PC-9 (cell line): ENCODE measurements at regions not wholly inside any gene's neighbourhood (a gene's known extent, or its start where the extent isn't known, plus 50 kb on each side); places are given as distances from the start of the nearest gene placed in this dataset.
"Not testable (repeated sequence)": the region's sequence is repeated elsewhere in the genome, so short reads cannot be mapped to it uniquely, and the experiment has no call there.

ENCODE experiments used
- BruUV-seq: library from RNA; stranded (reverse); fragments of 400-500 nt; replicated peaks from 2 replicates; lab custom pipeline; 2021; lab: Mats Ljungman, UMichigan
- CTCF ChIA-PET: fragments of 300-600 bp; sonication (Branson Sonifier 250); formaldehyde crosslinking; loops from one replicate; lab custom pipeline; 2022; ENCODE audit warnings: antibody characterized with exemption; lab: Charles Lee
- POLR2A ChIA-PET: fragments of 300-600 bp; sonication (Branson Sonifier 250); formaldehyde crosslinking; loops from one replicate; lab custom pipeline; 2022; ENCODE audit warnings: antibody characterized with exemption; ENCODE audit not compliant: unreplicated experiment; lab: Charles Lee
- DNase-seq, 2 experiments: peaks; one replicate each; pipeline versions ENCODE4 v3.0.0 to v3.0.0-alpha.2; 2015 to 2022; ENCODE audit warnings: mixed read lengths in 1 of 2
- H2AFZ ChIP-seq: fragments of 200-600 bp; sonication (generic); 2 replicates; pipeline ENCODE4 v1.8.1; 2017; ENCODE audit warnings: antibody characterized with exemption
- H3F3A ChIP-seq: fragments of 200-600 bp; sonication (generic); 2 replicates; pipeline ENCODE4 v1.8.1; 2017; ENCODE audit warnings: antibody characterized with exemption, mild to moderate bottlenecking, low read depth; ENCODE audit not compliant: insufficient read depth
- H3K27ac ChIP-seq: fragments of 200-600 bp; sonication (generic); 2 replicates; pipeline ENCODE4 v1.6.1; 2016; ENCODE audit warnings: mixed run types
- H3K27me3 ChIP-seq: fragments of 200-600 bp; sonication (generic); 2 replicates; pipeline ENCODE4 v1.6.1; 2016; ENCODE audit warnings: low read depth, mixed run types; ENCODE audit not compliant: insufficient read depth
- H3K36me3 ChIP-seq: fragments of 200-600 bp; sonication (generic); 2 replicates; pipeline ENCODE4 v1.6.1; 2016; ENCODE audit warnings: low read depth, mixed run types
- H3K4me1 ChIP-seq: fragments of 200-600 bp; sonication (generic); replicated peaks from 2 replicates; pipeline ENCODE4 v1.6.1; 2016; ENCODE audit warnings: mixed run types; ENCODE audit not compliant: insufficient read depth
- H3K4me2 ChIP-seq: fragments of 200-600 bp; sonication (generic); 2 replicates; pipeline ENCODE4 v1.6.1; 2017; ENCODE audit warnings: mixed run types
- H3K4me3 ChIP-seq: fragments of 200-600 bp; sonication (generic); 2 replicates; pipeline ENCODE4 v1.6.1; 2016; ENCODE audit warnings: mixed run types
- H3K79me2 ChIP-seq: fragments of 200-600 bp; sonication (generic); 2 replicates; pipeline ENCODE4 v1.6.1; 2017; ENCODE audit warnings: low read depth, mixed run types
- H3K9me2 ChIP-seq: fragments of 200-600 bp; sonication (generic); 2 replicates; pipeline ENCODE4 v1.8.1; 2017; ENCODE audit warnings: mild to moderate bottlenecking; ENCODE audit not compliant: insufficient read depth
- H3K9me3 ChIP-seq: fragments of 200-600 bp; sonication (generic); 2 replicates; pipeline ENCODE4 v1.8.1; 2016; ENCODE audit warnings: low read depth; ENCODE audit not compliant: insufficient read depth
- H4K20me1 ChIP-seq: fragments of 200-600 bp; sonication (generic); 2 replicates; pipeline ENCODE4 v1.8.1; 2017; ENCODE audit not compliant: insufficient read depth
- intact Hi-C: fragments of 100-400 bp; cut with micrococcal nuclease; formaldehyde crosslinking; loops from one replicate; pipeline ENCODE4 v1.10.0; 2022; ENCODE audit not compliant: unreplicated experiment

DNA sequence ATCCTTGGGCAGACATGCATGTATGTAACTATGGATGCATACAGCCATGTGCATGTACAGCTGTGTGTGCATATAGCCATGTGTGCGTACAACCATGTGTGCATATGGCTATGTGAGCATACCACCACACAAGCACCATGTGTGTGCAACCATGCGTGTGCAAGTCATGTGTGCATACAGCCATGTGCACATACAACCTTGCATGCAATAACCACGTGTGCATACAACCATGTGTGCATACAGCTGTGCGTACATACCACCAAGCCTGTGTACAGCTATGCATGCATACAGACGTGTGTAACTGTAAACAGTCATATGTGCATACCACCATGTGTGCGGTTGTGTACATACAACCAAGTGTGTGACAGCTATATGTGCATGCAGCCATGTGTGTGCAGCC, 186.4 kb downstream of the LAT start:
- H3K79me2 ChIP-seq, H3K27ac ChIP-seq, CTCF ChIA-PET, BruUV-seq, H3K4me1 ChIP-seq, H2AFZ ChIP-seq, H3K27me3 ChIP-seq, H3K4me3 ChIP-seq, POLR2A ChIA-PET, H3F3A ChIP-seq, H3K9me2 ChIP-seq, intact Hi-C loops, H4K20me1 ChIP-seq, H3K9me3 ChIP-seq, H3K36me3 ChIP-seq, DNase-seq, H3K4me2 ChIP-seq: not testable (repeated sequence)

DNA sequence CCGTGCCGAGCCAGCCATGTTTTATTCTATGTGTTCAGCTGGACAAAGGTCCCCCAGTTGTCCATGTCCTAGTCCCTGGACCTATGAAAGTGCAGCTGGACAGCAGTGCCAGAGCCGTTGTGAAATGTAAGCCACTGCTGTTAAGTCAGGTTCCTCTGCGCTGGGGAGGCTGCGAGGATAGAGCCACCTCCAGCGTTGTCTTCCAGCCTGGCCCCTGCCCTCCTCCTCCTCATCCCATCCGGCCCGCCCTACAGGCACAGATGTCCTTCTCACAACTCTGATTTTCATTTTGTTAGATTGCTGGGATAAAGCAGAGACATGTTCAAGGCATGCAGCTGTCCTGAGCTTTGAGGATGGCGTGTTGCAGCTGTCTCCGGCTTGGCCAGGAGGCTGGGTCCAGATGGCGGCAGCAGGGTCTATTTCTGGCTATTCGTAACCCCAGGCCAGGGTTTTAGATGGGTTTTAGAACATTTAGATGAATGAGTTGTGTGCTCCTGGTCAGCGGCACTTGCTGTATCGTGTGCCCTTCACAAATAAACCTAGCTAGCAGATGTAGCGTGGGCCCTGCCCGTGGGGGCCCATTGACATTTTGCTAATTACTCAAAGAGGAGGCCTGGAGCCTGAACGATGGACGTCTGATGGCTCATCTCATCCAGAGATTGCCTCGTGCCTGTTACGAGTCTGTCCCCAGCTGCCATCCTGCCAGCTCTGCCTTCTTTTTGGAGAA, 185.7 kb downstream of the LAT start:
- H3K9me3 ChIP-seq, BruUV-seq, H3K36me3 ChIP-seq, H3K4me1 ChIP-seq, H3K79me2 ChIP-seq, H4K20me1 ChIP-seq, H3K9me2 ChIP-seq, CTCF ChIA-PET, intact Hi-C loops, H3K27ac ChIP-seq, H3K4me2 ChIP-seq, H3K27me3 ChIP-seq, DNase-seq, H2AFZ ChIP-seq, H3F3A ChIP-seq, H3K4me3 ChIP-seq: not testable (repeated sequence)
- POLR2A ChIA-PET, result interaction anchor here (0.6 kb wide), 1 partner anchor 14 kb away, joined by 3 read pairs; no protein-coding TSS in a partner anchor

DNA sequence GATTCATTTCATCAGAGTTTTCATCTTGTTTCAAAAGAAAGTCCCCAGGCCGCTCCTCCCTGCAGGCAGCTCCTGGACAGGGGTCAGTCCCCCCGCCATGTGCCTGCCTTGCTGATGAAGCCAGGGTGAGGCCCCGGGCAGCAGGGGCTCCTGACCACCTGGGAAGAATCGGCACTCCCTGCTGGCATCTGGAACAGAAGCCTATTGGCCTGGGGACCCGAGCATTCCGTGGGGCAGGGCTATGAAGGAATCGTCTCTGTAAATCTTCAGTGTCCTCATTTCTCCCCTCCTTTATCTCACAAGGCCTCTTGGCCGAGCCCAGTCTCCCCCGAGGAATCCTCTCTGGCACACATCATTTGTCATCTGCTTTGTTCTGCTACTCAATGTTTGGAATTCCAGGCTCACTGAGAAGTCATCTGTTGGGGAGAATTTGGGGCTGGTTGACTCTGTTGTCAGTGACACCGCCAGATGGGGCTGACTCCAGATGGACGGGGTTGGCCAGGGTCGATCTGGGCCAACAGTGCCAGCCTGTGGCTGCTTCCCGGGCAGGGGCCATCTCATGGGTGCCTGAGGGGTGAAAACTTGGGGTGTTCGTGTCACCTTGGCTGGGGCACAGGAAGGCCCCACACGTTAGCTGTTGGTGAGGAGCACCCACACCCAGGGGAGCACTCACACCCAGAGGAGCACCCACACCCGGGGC, 184.6 kb downstream of the LAT start:
- H3K4me1 ChIP-seq, DNase-seq, H3K36me3 ChIP-seq, H3K27me3 ChIP-seq, H3F3A ChIP-seq, BruUV-seq, POLR2A ChIA-PET, CTCF ChIA-PET, H3K27ac ChIP-seq, H3K4me3 ChIP-seq, H3K79me2 ChIP-seq, H3K9me2 ChIP-seq, intact Hi-C loops, H3K9me3 ChIP-seq, H4K20me1 ChIP-seq, H2AFZ ChIP-seq, H3K4me2 ChIP-seq: not testable (repeated sequence)

DNA sequence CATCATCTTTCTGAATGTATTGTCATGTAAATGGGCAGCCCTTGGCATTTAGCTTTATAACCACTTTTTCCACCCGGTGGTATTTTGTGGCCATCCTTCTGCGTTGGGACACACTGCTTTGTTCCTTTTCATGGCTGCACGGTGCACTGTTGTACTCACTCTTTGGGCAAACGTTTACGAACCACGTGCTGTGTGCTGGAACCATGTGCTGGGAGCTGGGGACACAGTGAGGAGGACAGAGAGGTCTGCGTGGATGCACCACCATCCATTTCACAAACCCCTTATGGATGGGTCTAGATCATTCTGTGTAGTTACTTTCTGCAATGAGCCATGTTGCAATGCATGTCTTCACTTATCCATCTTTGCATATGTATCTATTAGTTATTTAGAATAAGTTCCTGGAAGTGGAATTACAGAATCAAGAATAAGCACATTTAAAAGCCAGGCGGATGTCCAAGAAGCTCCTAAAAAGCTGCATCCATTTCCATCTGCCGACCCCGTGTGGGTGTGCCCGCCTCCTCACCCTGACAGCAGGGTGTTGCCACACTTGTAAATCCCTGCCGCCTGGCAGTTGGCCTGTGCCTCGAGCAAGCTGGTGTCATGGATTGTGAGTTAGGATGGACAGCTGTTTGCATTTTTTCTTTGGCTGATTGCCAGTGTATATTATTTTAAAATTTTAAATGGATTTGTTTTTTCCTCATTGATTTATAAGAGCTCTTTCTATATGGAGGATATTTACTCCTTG, 183.8 kb downstream of the LAT start:
- POLR2A ChIA-PET, H3K36me3 ChIP-seq, H3K9me3 ChIP-seq, H3K4me1 ChIP-seq, H3F3A ChIP-seq, H3K4me3 ChIP-seq, H3K27me3 ChIP-seq, DNase-seq, H3K4me2 ChIP-seq, H3K27ac ChIP-seq, H3K9me2 ChIP-seq, CTCF ChIA-PET, H3K79me2 ChIP-seq, BruUV-seq, H4K20me1 ChIP-seq, intact Hi-C loops, H2AFZ ChIP-seq: not testable (repeated sequence)

DNA sequence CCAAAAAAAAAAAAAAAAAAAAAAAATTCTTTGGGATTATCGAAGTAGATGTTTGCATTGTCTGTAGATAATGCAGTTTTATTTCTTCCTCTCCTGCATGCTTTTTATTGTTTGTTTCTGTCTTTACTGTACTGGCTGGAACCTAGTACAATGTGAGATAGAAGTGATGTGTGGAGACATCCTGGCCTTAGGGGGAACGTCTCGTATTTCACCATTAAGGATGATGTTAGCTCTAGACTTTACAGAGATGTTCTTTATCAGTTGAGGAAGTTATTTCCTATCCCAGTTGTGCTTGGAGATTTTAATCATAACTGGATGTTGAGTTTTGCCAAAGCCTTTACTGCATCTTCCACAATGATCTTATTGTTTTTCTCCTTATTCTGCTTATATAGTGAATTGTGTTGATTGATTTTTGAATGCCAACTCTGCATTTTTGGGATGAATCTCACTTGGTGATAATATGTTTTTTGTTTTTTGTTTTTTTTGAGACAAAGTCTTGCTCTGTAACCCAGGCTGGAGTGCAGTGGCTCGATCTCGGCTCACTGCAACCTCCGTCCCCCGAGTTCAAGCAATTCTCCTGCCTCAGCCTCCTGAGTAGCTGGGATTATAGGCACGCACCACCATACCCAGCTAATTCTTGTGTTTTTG, 179.7 kb downstream of the LAT start:
- H3K27me3 ChIP-seq, H3F3A ChIP-seq, H2AFZ ChIP-seq, H3K4me1 ChIP-seq, intact Hi-C loops, H3K4me2 ChIP-seq, H3K4me3 ChIP-seq, H3K36me3 ChIP-seq, POLR2A ChIA-PET, H3K27ac ChIP-seq, H4K20me1 ChIP-seq, DNase-seq, CTCF ChIA-PET, BruUV-seq, H3K79me2 ChIP-seq, H3K9me3 ChIP-seq, H3K9me2 ChIP-seq: not testable (repeated sequence)

DNA sequence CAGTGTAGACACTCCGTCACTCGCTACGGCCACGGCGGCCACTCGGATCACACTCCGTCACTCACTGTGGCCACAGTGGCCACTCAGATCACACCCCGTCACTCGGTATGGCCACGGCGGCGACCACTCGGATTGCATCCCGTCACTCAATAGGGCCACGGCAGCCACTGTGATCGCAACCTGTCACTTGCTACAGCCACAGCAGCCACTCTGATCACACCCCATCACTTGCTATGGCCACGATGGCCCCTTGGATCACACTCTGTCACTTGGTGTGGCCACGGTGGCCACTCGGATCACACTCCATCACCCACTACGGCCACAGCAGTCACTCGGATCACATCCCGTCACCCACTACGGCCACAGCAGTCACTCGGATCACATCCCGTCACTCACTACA, 175.3 kb downstream of the LAT start:
- not testable (repeated sequence) for H3K79me2 ChIP-seq, BruUV-seq

More for the DNA sequence above, 175.3 kb downstream of the LAT start:
- H3K27ac ChIP-seq, CTCF ChIA-PET, H2AFZ ChIP-seq, H4K20me1 ChIP-seq, H3K4me2 ChIP-seq, H3K9me3 ChIP-seq, intact Hi-C loops, H3K36me3 ChIP-seq, POLR2A ChIA-PET, DNase-seq, H3K4me3 ChIP-seq, H3K9me2 ChIP-seq, H3K27me3 ChIP-seq: not testable (repeated sequence)
- H3K4me1 ChIP-seq, result peaks cover 23% of the 10 kb centered on the region
- peaks cover 15% of the 10 kb centered on the region for H3F3A ChIP-seq
